ENCODE measurements at regions not wholly inside any gene's neighbourhood (a gene's known extent, or its start where the extent isn't known, plus 50 kb on each side); places are given as distances from the start of the nearest gene placed in this dataset.
A peak's percentile ranks its signal among the peaks of the same experiment; 100 is the strongest.

DNA sequence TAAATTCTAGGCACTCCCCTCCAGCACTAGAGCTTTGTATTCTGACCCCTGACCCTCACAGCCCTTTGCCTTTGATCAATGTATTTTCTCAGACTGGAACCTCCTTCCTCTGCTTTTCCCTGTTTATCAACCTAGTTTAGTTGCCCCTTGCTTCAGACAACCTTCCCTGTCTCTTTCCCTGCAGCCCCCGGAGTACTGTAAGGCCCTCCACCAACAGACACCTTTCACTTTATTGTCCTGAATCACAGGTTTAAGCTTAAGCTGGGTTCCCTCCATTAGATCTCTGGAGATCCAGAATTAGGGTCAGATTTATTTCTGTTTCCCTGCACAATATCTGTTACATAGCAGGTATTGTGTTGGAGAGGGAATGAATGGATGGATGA is 140.2 kb downstream of the DDX1 start:
- 60 to 89% methylated on average over 1 of the region's 1 CpG for WGBS, 2 donors (ENCODE audit: low coverage in 1 of 2)
- no peaks in the 10 kb centered on the region for H3K9me3 ChIP-seq
- H3K4me1 ChIP-seq = peaks cover 7 to 33% (median 12%) of the 10 kb centered on the region in 4 donors
- no peak overlapping the region for H3K27ac ChIP-seq
- no peak for TF ChIP-seq EP300 (IDR thresholded peaks at IDR 0.05; ENCODE audit: low read depth)
- TF ChIP-seq, protein P1, sequence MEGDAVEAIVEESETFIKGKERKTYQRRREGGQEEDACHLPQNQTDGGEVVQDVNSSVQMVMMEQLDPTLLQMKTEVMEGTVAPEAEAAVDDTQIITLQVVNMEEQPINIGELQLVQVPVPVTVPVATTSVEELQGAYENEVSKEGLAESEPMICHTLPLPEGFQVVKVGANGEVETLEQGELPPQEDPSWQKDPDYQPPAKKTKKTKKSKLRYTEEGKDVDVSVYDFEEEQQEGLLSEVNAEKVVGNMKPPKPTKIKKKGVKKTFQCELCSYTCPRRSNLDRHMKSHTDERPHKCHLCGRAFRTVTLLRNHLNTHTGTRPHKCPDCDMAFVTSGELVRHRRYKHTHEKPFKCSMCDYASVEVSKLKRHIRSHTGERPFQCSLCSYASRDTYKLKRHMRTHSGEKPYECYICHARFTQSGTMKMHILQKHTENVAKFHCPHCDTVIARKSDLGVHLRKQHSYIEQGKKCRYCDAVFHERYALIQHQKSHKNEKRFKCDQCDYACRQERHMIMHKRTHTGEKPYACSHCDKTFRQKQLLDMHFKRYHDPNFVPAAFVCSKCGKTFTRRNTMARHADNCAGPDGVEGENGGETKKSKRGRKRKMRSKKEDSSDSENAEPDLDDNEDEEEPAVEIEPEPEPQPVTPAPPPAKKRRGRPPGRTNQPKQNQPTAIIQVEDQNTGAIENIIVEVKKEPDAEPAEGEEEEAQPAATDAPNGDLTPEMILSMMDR (IDR thresholded peaks at IDR 0.05) = no peak
- no peak for TF ChIP-seq POLR2AphosphoS5 (IDR thresholded peaks at IDR 0.05)
- TF ChIP-seq POLR2A (IDR thresholded peaks at IDR 0.05) = no peak
- H3K36me3 ChIP-seq = no peaks in the 10 kb centered on the region
- H3K4me3 ChIP-seq = no peak overlapping the region
- DNase-seq = no peak
- no peaks in the 10 kb centered on the region for H3K27me3 ChIP-seq
- intact Hi-C loops (cut with DNase I; ENCODE audit: low total_unique reads) = no loop called here
- in situ Hi-C loops (cut with MboI; ENCODE audit: low pct_ligation_motif_present in 1 of 4, low pct_unique_long_range_greater_than_20kb in 1 of 4, low sequenced_read_pairs in 3 of 4) = loop anchor here in 1 of 4 donors (25.0 kb wide), 1 partner anchor 95 kb away; no protein-coding TSS in a partner anchor

DNA sequence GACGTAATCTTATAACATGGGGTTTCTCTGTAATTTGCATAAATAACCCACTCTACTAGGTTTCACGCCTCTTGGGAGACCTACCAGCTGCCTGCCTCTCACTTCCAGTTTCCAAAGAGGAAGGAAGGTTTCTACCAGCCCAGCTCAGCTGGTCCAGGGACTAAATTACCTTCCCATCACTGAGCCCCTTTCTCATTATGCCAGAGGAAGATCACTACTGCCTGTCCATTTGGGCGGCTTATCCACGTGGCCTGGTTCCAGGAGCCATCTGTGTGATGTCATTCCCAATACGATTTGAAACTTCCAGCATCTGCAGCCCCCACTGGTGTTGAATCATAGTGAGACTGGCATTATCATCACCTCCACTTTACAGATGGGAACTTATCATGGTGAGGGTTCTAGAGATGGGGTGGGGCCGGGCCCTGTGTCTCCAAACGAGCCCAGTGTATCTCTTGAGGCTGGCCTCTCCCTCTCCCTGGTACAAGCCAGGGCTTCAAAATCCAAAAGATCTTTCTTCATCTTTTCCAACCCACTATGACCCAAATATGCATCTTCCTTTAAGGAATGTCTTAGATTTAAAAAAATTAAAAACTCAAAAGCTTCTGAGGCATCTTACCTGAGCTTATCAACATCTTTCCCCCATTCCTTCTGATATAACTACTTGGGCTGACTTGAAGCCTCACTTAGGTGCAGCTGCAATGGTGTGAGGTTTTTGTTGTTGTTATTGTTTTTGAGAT is 140.8 kb downstream of the DDX1 start:
- Histone ChIP-seq H3K4me3 (no peak overlapping the region), H3K4me1 (peaks cover 7 to 33% (median 12%) of the 10 kb centered on the region in 4 donors), H3K27ac (no peak overlapping the region), H3K27me3 (no peaks in the 10 kb centered on the region), H3K36me3 (no peaks in the 10 kb centered on the region), H3K9me3 (no peaks in the 10 kb centered on the region)
- 61 to 68% methylated on average over 3 to 7 of the region's 7 CpGs for WGBS, 2 donors (ENCODE audit: low coverage in 1 of 2)
- intact Hi-C loops (cut with DNase I; ENCODE audit: low total_unique reads) = no loop called here
- DNase-seq = no peak
- no peak for TF ChIP-seq POLR2AphosphoS5 (IDR thresholded peaks at IDR 0.05)
- TF ChIP-seq, protein P1 (IDR thresholded peaks at IDR 0.05) = no peak
- TF ChIP-seq EP300 (IDR thresholded peaks at IDR 0.05; ENCODE audit: low read depth) = no peak
- TF ChIP-seq POLR2A (IDR thresholded peaks at IDR 0.05) = no peak
- in situ Hi-C loops (cut with MboI; ENCODE audit: low pct_ligation_motif_present in 1 of 4, low pct_unique_long_range_greater_than_20kb in 1 of 4, low sequenced_read_pairs in 3 of 4) = loop anchor here in 1 of 4 donors (25.0 kb wide), 1 partner anchor 95 kb away; no protein-coding TSS in a partner anchor

DNA sequence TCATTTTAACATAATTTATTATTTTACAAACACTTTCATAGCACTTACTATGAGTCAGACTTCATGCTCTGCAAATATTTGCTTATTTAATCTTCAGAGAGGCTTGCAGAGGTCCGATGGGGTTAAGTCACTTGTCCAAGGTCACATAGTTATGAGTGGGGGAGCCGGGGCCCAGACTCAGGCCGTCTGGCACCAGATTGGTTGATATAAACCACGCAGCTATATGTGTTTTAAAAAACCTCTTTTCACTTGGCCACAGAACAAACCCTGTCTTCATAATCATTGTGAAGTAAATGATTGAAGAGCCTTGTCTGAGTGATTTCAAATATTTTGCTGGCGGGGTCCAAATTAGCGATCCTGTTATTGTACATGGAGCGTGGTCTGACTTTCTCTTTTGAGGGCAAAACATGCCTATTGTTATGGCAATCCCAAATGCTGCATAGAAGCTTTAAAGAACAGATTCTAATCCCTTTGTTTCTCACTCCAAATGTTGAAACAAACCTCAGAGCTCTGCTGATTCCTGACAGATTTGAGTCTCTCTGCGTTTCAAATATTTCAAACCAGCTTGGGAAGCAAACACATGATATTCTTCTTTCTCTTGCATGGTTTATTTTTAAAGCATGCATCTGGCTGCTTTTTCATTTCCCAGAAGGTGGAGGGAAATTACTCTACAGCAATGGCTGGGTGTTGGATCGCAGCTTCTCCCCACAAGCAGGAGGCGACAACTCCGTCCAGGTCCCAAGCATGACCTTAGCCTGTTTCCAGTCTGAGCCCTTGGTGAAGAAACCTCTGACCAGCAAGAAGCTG is 142.4 kb downstream of the DDX1 start:
- H3K9me3 ChIP-seq = no peaks in the 10 kb centered on the region
- H3K4me3 ChIP-seq = no peak overlapping the region
- peak overlapping the region in 1 of 4 donors; percentile 26 for H3K27ac ChIP-seq
- no peaks in the 10 kb centered on the region for H3K27me3 ChIP-seq
- no peaks in the 10 kb centered on the region for H3K36me3 ChIP-seq
- in situ Hi-C loops (cut with MboI; ENCODE audit: low pct_ligation_motif_present in 1 of 4, low pct_unique_long_range_greater_than_20kb in 1 of 4, low sequenced_read_pairs in 3 of 4) = loop anchor here in 1 of 4 donors (25.0 kb wide), 1 partner anchor 97 kb away; no protein-coding TSS in a partner anchor
- intact Hi-C loops (cut with DNase I; ENCODE audit: low total_unique reads) = no loop called here
- peaks cover 7 to 33% (median 12%) of the 10 kb centered on the region in 4 donors for H3K4me1 ChIP-seq
- no peak for TF ChIP-seq POLR2A (IDR thresholded peaks at IDR 0.05)
- no peak for TF ChIP-seq EP300 (IDR thresholded peaks at IDR 0.05; ENCODE audit: low read depth)
- TF ChIP-seq POLR2AphosphoS5 (IDR thresholded peaks at IDR 0.05) = no peak
- TF ChIP-seq, protein P1 (IDR thresholded peaks at IDR 0.05) = no peak
- WGBS, 2 donors (ENCODE audit: low coverage in 1 of 2) = 22 to 37% methylated on average over 8 to 11 of the region's 11 CpGs
- DNase-seq = no peak

All from transverse colon (tissue), 4 donors.